Non-pigmented ciliary epithelial cell (primary cell): ENCODE measurements at regions not wholly inside any gene's neighbourhood (a gene's known extent, or its start where the extent isn't known, plus 50 kb on each side); places are given as distances from the start of the nearest gene placed in this dataset.

ENCODE experiments used
- DNase-seq: peaks from one replicate; pipeline ENCODE4 v3.0.0-alpha.2; 2010; ENCODE audit warnings: low read depth

DNA sequence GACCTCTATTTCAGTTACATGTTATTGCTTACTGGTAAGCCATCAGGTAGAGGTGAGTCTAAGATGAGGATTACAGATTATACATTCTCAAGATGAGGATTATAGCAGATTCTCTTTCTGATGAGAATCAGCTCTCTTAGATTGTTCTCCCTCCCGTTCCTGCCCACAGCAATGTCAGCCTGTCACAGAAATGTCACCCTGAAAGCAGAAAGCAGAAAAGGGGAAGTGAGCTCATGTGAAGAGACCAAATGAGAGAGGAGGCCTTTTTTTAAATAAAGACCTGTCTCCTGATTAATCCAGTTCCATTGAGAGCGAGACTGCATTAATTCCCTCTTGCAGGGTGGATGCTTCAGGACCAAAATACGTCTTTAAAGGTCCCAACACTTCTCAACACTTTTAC lies 445.6 kb downstream of the KCTD12 start:
- no peak for DNase-seq

DNA sequence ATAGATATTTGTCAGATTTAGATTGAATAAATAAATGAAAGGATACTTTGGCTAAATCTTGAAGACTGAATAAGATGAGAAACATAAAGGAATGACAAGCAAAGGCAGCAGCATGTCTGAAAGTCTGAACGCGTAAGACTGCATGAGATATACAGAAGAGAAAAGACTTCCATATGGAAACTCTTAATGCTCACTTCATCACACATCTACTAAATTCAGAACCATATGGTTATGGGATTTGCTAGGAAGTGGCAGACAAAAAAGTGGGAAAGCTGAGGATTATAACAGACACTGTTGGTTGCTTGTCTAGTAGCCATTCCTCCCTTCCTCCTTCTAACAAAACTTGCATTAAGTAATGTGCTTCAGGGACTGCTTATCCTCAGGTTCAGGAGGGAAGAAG lies 446.7 kb downstream of the KCTD12 start:
- DNase-seq = no peak

DNA sequence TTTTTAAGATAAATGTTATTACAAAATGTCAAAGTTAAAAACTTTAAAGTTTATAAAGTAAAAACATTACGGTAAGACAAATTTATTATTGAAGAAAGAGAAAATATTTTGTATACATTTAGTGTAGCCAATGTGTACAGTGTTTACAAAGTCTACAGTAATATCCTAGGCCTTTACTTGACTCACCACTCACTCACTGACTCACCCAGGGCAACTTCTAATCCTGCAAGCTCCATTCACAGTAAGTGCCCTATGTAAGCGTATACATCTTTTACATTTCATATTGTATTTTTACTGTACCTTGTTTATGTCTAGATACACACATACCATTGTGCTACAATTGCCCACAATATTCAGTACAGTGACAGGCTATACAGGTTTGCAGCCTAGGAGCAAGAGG lies 448.2 kb downstream of the KCTD12 start:
- no peak for DNase-seq

DNA sequence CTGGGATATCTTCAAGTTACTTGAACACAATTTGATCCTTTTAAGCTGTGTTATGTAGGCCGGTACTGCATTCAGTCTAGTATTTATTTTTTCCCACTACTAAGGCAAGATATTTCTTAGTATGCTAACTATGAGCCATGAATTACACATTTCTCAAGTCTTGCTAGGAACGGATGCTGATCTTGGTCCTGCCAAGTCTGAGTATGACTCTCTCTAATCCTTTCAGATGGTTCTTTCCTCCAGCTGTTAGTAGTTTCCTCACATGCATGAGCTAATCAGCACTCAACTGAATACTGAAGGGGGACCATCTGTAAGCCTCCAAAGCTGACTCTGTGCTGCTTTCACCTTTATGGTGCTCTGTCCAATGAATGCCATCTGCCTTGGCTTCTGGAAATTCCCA lies 460.3 kb downstream of the KCTD12 start:
- peak; percentile 80 for DNase-seq

DNA sequence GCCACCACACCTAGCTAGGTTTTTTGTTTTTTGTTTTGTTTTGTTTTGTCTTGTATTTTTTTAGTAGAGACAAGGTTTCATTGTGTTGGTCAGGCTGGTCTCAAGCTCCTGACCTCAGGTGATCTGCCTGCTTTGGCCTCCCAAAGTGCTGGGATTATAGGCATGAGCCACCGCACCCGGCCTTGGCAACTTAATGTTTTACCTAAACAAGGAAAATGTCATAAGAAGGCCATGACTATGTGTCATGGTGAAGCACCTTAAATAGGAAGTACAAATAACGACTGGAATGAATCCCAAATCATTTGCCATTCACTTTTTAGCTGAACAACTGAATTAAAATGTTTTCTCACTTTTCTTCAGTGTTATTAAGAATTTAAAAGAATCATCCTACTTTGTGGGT lies 465.2 kb downstream of the KCTD12 start:
- DNase-seq = no peak

DNA sequence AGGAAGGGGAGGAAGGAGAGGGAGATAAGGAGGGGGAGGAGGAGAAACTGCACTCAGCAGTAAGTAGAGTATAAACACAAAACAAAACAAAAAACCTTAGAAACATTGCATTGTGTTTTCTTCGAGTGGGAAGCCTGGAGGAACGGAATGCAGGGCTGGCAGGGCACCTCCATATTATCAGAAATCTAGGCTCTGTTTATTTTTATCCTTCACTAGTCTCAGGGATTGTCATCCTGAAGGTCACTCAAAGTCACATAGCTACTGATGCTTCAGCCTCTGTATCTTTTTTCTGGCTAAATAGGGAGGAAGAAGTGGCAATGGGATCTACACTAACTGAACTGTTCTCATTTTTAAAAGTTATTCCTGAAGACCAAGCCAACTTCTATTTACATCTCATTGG lies 467.8 kb downstream of the KCTD12 start:
- DNase-seq = no peak

DNA sequence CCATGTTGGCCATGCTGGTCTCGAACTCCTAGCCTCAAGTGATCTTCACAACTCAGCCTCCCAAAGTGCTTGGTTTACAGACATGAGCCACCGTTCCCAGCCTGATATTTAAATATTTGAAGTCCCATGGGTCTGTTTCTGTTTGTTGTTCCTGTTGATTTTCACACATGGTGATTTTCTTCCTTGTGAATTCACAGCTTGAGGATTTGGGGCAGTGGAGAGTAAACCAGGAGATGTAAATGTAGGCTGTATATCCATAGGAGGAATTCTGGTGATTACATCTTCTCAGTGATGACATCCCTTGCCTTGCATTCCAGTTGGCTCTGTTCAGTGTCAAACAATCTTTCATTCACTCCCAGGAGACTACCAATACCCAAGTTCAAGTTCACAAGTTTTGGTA lies 471.9 kb downstream of the KCTD12 start:
- no peak for DNase-seq

DNA sequence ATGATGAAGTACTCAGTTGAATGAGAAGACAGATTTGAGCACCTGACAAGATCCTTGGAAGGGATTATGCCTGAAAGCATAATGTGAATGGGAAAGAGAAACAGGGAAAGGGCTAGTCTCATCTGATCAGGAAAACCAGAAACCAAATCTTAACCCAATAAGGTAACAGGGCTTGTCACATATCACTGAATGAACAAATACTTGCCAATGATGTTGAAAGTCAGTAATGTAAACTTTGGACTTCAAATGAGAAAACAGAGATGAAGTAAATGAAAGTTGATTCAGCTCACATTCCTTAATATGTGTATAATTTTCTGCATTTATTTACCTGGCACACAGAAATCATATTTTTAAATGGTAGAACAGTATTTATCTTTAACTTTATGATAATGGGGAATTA lies 480.0 kb downstream of the KCTD12 start:
- DNase-seq = no peak

DNA sequence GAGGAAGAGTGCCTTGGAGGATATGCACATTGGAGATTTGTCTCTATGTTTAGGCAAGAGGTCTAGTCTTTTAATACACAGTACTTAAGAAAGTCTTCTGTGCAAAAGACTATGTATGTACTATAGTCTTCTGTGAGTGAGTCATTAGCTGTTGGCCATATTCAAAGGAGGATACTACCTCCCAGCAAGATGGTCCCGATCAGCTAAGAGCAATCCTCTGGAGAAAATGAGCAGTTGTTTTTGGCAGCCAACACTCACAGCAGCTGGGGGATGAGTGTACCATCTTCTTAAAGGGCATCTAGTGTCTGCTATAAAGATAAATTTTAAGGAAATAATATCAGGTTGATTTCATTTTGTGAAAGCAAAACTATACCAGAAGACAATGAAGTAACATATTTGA lies 487.8 kb downstream of the KCTD12 start:
- DNase-seq = no peak

DNA sequence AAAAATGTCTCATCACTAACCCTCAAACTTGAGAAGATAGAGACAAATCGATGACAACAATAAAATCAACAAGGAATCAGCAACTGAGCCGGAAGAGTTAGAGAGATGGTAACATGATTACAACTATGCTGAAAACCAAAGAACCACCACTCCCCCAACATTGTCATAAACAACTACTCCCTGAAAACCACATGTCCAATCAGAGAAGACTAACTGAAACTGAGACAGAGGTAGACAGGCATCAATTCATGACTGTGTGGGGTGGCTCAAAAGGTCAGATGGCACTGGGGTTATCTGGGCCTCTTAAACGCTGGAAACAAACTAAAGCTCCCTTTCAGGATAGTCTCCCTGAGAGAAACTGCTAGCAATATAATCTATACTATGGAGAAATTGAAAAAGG lies 488.8 kb downstream of the KCTD12 start:
- no peak for DNase-seq

DNA sequence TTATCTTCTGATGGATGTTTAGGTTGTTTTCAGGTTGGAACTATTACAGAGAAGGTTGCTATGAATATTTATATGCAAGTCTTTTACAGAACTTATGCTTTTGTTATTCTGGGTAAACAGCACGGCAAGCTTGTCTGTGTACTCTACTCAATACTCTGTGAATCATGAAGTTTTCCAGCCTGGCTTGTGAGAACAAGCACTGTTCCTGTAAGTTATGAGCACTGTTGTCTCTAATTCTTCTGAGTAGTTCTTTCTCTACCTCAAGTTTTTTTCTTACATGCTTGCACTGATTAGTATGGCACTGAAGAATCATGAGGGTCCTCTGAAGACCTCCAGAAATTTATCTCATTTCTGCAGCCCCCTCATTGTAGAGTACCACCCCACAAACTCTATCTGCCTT lies 496.9 kb downstream of the KCTD12 start:
- no peak for DNase-seq

DNA sequence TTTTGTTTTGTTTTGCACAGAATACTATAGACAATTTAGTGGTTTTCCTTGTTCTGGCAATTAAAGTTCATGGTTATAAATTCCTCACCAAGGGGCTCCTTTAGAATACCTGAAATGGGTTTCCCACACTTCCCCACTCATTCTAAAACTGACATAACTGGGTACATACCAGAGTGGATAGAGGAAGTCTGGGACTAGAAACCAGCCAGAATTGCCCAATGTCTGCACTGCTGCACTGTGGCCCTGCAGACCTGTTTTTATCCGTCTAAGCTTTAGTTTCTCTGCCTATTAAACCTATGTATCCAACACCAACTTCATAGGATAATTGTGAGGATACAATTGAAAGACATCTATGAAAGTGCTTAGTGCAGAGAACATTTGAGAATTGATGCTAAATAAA lies 498.6 kb downstream of the KCTD12 start:
- no peak for DNase-seq

DNA sequence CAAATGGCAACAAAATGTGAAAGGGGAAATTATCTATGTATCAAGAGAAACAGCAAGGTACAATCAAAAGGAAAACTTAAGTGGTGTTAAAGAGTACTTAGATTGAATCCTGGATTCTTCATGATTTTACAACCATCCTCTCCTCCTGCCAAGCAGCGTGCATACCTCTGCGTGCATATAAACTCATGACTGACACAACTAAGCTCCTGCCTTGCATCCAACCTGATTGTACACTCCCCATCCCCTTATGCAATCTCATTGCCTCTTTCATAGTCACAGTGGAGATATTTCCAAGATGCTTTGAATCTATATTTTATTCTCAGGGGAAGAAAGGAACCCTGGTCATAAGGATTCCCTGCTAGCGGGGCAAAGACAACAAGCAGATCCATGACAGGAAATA lies 499.9 kb downstream of the KCTD12 start:
- no peak for DNase-seq

DNA sequence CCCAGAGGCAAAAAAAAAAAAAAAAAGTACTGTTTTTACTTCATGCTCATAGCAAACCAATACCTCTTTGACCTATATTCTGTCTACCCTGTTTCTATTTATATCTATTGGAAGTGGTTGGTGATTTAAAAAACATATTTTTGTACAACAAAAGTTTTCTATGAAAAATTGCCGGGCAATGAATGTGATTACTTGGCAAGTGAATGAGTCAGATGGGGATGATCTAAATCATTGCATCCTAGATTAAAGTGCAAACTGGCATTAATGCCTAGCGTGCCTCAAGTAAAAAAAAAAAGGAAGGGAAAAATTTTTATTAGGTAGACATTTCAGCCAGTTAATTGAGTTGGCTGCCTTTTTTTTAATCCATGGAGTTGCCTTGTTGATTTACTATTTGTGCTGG lies 500.6 kb downstream of the KCTD12 start:
- no peak for DNase-seq

DNA sequence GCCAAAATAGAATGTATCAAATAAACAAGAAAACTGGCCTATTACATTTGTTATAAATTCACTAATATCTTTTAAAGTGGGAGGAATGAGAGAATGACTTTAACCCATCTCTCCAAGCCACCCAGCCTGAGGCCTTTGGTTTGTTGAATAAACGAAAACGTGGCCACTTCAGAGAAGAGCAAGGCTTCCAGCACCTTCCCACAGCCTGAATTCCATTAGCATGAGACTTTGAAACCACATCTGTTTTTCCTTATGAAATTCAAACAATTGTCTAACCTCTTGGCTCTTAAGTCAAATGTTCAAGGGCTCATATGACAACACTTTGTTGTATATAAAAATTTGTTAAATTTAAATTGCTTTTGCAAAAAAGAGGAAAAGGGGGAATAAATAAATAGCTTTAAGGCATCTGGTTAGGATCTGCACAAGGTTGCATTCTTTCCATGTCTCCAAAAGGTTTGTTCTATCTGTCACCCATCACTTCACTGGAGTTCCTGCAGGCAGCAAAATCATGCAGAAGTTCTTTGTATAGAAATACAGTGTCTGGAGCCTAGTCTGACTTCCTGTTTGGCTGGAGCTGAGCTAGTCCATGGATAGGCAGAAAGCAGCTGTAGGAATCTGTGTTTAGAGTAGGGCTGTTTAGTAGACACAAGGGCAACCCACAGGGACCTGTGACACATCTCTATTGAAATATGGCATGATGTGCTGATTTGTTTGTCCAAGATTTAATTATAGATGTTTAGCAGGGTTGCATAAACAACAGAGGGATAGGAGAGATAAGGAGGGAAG lies 502.3 kb downstream of the KCTD12 start:
- DNase-seq = peak; percentile 89

DNA sequence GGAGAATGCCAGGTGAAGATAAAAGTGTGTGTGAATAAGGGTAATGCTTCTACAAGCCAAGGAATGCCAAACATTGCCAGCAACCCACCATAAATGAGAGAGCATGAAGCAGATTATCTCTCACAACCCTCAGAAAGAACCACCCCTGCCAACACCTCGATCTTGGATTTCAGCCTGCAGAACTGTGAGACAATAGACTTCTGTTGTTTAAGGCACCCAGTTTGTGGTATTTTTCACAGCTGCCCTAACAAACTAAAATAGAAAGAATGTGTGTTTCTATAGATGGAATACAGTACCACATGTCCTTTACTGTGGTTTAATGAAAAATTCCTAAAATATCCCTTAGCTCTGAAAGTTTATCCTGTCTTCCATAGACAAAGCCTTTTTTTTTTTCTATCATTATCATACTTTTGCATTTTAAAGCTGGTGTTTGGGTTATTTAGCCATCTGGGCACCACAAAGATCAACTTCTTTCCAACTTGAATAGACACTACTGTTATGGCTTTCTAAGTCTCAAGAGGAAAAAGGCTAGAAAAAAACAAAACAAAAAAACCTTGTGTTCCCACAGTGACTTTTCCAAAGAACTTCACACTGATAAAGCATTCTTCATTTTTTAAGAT lies 505.6 kb downstream of the KCTD12 start:
- DNase-seq = peak; percentile 28

DNA sequence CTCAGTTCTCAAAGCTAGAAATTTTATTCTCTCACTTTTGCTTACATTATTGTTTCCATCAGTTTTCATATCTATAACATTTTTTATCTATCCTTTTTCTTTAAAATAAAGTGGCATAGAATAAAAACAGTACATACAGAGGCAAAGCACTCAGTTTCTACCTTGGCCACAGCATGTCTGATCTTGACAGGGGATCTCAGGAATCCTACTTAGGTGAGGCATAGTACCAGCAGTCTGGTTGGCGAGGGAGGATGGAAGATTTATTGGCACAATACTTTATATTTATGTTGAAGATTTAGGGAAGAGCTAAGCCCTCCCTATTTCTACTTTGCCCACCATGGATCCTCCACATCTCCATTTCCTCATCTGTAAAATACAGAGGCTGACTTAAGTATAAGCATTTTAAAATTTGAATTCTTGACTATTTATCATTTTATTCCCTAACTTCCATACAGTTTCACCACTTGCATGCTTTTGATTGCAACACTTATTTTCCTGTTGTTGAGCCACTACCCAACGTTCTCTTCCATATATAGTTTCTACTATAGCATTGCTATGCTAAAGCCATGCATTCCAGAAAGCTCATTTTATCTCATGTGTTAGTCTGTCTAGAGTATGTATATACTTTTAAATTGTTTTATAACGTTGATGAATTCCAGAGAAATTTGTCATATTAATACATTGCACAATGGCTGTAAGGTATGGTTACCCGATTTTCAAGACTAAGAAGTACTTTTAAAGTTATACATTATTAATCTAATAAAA lies 506.7 kb downstream of the KCTD12 start:
- DNase-seq = no peak

DNA sequence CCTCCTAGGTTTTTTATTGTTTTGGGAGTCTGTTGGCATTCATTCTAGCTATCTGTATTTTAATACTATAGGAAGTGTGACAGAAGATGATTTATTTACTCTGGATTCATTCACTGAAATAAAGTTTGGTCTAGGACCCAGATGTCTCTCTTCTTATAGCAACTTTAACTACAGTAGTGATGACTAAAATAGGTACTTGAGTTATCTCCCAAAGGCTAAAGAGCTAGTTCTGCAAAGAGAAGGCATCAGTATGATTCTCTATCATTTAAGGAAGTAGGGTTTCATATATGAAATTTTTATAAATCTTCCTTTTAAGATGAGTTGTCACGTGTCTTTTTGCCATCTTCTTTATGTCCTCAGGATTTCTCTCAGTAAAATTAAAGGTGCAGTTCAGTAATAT lies 507.4 kb downstream of the KCTD12 start:
- DNase-seq = no peak

DNA sequence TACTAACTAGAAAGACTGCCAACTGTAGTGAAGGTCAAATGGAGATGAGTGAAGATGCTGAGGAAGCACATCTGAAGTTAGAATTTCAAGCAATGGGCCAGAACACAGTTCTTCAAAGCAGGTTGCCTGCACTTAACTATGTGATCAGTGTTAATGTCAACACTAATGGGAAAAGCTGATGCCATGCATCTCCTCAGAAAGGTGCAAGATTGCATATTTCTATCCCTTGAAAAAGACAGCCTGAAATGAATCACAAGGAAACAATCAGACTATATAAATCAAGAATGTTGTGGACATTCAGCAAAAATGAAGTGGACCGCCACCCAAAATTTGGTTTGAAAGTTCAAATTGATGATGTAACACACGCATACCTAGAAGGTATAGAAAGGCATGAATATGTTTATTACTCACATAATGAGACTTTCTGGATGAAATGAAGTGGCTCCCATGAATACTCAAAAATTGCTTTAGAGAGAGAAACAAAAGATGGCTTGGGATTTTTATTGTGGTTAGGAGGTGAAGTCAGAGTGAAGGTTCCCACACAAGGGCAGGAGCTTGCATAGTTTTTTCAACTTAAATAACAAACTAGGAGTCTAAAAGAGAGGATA lies 522.4 kb downstream of the KCTD12 start:
- DNase-seq = no peak

DNA sequence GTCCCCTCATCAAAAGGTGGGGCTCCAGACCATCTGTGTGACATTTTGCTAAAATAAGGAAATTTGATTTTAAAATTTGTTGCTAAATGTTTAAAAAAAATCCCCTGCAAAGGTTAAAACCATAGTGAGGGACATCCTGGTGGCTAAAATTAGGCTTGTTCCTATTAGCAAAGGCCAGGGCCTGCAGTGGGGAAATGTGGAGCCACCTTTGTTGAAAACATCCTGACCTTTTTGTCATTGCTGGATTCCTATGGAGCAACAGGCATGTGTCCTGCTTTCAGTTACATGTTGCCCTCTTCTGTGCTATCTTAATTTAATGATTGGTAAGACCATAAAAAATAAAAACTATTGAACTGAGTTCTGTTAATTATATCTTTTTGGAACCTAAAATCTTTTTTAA lies 524.3 kb downstream of the KCTD12 start:
- DNase-seq = no peak

DNA sequence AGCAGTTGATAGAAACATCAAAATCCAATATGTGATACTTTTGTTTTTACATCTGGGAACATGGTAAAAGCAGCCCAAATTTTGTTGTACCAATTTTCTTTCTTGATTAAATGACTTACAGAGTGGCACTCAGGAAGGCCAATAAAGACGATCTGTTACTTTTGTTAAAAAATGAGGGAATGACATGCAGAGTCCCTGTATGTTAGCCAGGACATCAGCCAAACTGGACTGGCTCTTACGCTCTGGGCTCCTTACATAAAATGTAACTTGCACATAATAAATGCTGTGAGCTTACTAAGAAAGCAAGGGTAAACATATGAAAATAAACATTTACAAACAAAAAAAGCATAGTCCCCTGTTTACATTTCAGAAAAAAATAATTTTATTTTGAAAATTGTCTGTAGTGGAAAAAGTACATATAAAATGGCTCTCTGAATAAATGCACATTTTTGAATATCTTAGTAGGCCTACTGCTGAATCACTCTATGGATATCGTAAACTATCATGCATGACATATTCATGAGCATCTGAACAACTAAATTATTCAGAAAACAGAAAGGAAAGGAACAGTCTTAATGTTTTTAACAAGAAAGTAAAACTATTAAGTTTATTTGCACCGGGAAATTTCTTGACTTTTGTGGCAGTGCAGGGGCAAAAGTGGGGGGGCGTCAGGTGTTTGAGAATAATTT lies 534.5 kb downstream of the KCTD12 start:
- no peak for DNase-seq

DNA sequence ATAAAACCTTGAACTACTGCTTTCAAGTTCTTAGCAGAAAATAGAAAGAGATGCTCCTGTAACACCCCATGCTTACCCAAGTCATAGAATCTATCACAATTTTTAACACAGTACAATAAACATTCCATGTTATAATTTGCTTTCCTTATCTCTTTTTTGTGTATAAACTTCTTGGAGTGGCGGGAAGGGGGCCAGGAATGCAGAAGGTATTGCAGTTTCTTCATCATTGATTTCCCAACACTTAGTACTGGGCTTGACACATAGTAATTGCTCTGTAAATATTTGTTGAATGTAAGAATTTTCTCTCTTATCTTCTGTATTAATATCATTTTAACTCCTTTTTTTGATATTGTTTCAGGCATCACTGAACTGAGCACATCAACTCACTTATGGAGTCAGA lies 535.8 kb downstream of the KCTD12 start:
- no peak for DNase-seq
